Neural cell (in vitro differentiated cells): ENCODE measurements at regions not wholly inside any gene's neighbourhood (a gene's known extent, or its start where the extent isn't known, plus 50 kb on each side); places are given as distances from the start of the nearest gene placed in this dataset.
"Not testable (repeated sequence)": the region's sequence is repeated elsewhere in the genome, so short reads cannot be mapped to it uniquely, and the experiment has no call there.

Experiments
- CTCF ChIP-seq: fragments of 450-650 bp; IDR thresholded peaks from 2 replicates; pipeline ENCODE4 v1.5.1; 2014; ENCODE audit warnings: antibody characterized with exemption, mild to moderate bottlenecking, moderate library complexity; ENCODE audit not compliant: poor library complexity, severe bottlenecking
- EP300 ChIP-seq: fragments of 450-650 bp; conservative IDR thresholded peaks from 2 replicates; pipeline ENCODE4 v1.6.1; 2014; ENCODE audit warnings: antibody characterized with exemption, mild to moderate bottlenecking, moderate library complexity; ENCODE audit not compliant: poor library complexity, severe bottlenecking
- EZH2 ChIP-seq: fragments of 200-600, 300-800 bp; shearing (Covaris generic), sonication (generic); IDR thresholded peaks from 2 replicates; pipeline ENCODE4 v1.6.1; 2014; ENCODE audit warnings: antibody characterized with exemption, low read length, borderline replicate concordance, mild to moderate bottlenecking; ENCODE audit not compliant: insufficient read depth, poor library complexity, severe bottlenecking
- MXI1 ChIP-seq: fragments of 450-650 bp; conservative IDR thresholded peaks from 2 replicates; pipeline ENCODE4 v1.6.1; 2014; ENCODE audit warnings: antibody characterized with exemption, mild to moderate bottlenecking; ENCODE audit not compliant: poor library complexity, severe bottlenecking
- RAD21 ChIP-seq: fragments of 450-650 bp; conservative IDR thresholded peaks from 2 replicates; pipeline ENCODE4 v1.6.1; 2014; ENCODE audit warnings: antibody characterized with exemption, mild to moderate bottlenecking, moderate library complexity
- REST ChIP-seq: IDR thresholded peaks from 2 replicates; pipeline ENCODE4 v1.6.1; 2012; ENCODE audit warnings: borderline replicate concordance
- SMC3 ChIP-seq: fragments of 450-650 bp; conservative IDR thresholded peaks from 2 replicates; pipeline ENCODE4 v1.6.1; 2014; ENCODE audit warnings: antibody characterized with exemption, mild to moderate bottlenecking, moderate library complexity; ENCODE audit not compliant: poor library complexity
- TAF1 ChIP-seq: IDR thresholded peaks from 2 replicates; pipeline ENCODE4 v1.6.1; 2012; ENCODE audit warnings: low read depth

- not testable (repeated sequence) for TF ChIP-seq EZH2, CTCF, REST, EP300, MXI1, RAD21, SMC3, TAF1
These were observed 495.3 kb upstream of the NCAM2 start for GRCh38 chr21:20502915-20503314.
